Bronchial epithelial cell (primary cell): ENCODE measurements at regions not wholly inside any gene's neighbourhood (a gene's known extent, or its start where the extent isn't known, plus 50 kb on each side); places are given as distances from the start of the nearest gene placed in this dataset.

Source experiments
- DNase-seq: peaks from one replicate; pipeline ENCODE4 v3.0.0-alpha.2; 2010; ENCODE audit warnings: low read depth
- FAIRE-seq: peaks from 2 replicates; lab custom pipeline; 2011; peaks lifted over from hg19 to GRCh38; lab: Jason Lieb, UNC
- H3K27me3 ChIP-seq: 2 replicates; pipeline ENCODE4 v1.5.1; 2011; ENCODE audit warnings: low read length; ENCODE audit not compliant: control insufficient read depth, insufficient read depth
- H3K36me3 ChIP-seq: 2 replicates; pipeline ENCODE4 v1.5.1; 2011; ENCODE audit warnings: low read length; ENCODE audit not compliant: control insufficient read depth, insufficient read depth
- H3K4me3 ChIP-seq: 2 replicates; pipeline ENCODE4 v1.5.1; 2011; ENCODE audit warnings: mild to moderate bottlenecking, low read depth, low read length, control low read depth
- CTCF ChIP-seq: IDR thresholded peaks from 2 replicates; pipeline ENCODE4 v1.5.1; 2011; ENCODE audit warnings: mild to moderate bottlenecking, moderate library complexity, low read length, control low read depth, inconsistent platforms; ENCODE audit not compliant: insufficient read depth, severe bottlenecking

- no peaks in the 10 kb centered on the region for H3K36me3 ChIP-seq
- no peaks in the 10 kb centered on the region for H3K27me3 ChIP-seq
- TF ChIP-seq CTCF = no peak
- DNase-seq = no peak
- no peak for FAIRE-seq
- H3K4me3 ChIP-seq = no peak overlapping the region
Observed at GRCh38 chr10:20406281-20407104, 490.6 kb downstream of the NEBL start.

GRCh38 chr10:20405761-20406160, 491.4 kb downstream of the NEBL start:
- no peaks in the 10 kb centered on the region for H3K36me3 ChIP-seq
- FAIRE-seq (no peak), DNase-seq (no peak)
- TF ChIP-seq CTCF = no peak
- H3K4me3 ChIP-seq = no peak overlapping the region
- H3K27me3 ChIP-seq = no peaks in the 10 kb centered on the region

GRCh38 chr10:20405050-20405449, 492.1 kb downstream of the NEBL start:
- FAIRE-seq (no peak), DNase-seq (no peak)
- H3K27me3 ChIP-seq = no peaks in the 10 kb centered on the region
- H3K36me3 ChIP-seq = no peaks in the 10 kb centered on the region
- no peak for TF ChIP-seq CTCF
- H3K4me3 ChIP-seq = no peak overlapping the region

GRCh38 chr10:20399772-20400171, 497.3 kb downstream of the NEBL start:
- FAIRE-seq (no peak), DNase-seq (no peak)
- TF ChIP-seq CTCF = no peak
- no peak overlapping the region for H3K4me3 ChIP-seq
- H3K36me3 ChIP-seq = no peaks in the 10 kb centered on the region
- H3K27me3 ChIP-seq = no peaks in the 10 kb centered on the region

GRCh38 chr10:20396701-20397100, 500.4 kb downstream of the NEBL start:
- Histone ChIP-seq H3K4me3 (no peak overlapping the region), H3K27me3 (no peaks in the 10 kb centered on the region), H3K36me3 (no peaks in the 10 kb centered on the region)
- FAIRE-seq (no peak), DNase-seq (no peak)
- TF ChIP-seq CTCF = no peak

GRCh38 chr10:20396205-20396604, 500.9 kb downstream of the NEBL start:
- Histone ChIP-seq H3K36me3 (no peaks in the 10 kb centered on the region), H3K27me3 (no peaks in the 10 kb centered on the region), H3K4me3 (no peak overlapping the region)
- DNase-seq = no peak
- TF ChIP-seq CTCF = no peak
- FAIRE-seq = no peak
